ENCODE measurements at regions not wholly inside any gene's neighbourhood (a gene's known extent, or its start where the extent isn't known, plus 50 kb on each side); places are given as distances from the start of the nearest gene placed in this dataset.

DNA sequence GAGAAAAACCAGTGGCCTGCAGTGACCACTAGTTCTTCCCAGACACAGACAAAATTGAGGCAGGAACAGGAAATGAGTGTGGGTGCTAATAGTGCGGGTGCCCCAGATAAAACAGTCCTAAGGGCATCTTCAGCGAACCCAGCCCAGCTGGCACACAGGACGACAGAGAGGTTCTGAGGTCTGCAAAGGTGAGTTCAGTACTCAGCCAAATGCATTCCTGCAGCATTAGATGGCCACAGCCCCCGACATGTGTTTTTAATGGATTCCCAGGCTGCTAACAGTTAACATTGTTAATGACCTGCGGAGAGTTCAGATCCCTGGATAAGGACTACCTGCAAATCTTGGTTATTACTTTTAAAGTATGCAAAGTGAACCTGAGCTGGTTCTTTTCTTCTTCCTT, 196.0 kb downstream of the HIBADH start:
- ATAC-seq, result no peak
- 58 to 64% (median 59%) methylated on average over 5 of the region's 5 CpGs for WGBS, 3 donors
- TF ChIP-seq CTCF (IDR thresholded peaks at IDR 0.05), result no peak
- Histone ChIP-seq H3K27ac (no peak overlapping the region), H3K27me3 (ENCODE audit: insufficient read depth in 3 of 3, low read length in 2 of 3) (peaks cover 3 to 27% (median 4%) of the 10 kb centered on the region in 3 donors), H3K36me3 (ENCODE audit: insufficient read depth in 1 of 2, low read depth in 1 of 2) (no peaks in the 10 kb centered on the region), H3K4me3 (no peak overlapping the region), H3K9me3 (no peaks in the 10 kb centered on the region), H3K4me1 (no peaks in the 10 kb centered on the region)
- DNase-seq, result no peak
- intact Hi-C loops (cut with DNase I), result no loop called here

DNA sequence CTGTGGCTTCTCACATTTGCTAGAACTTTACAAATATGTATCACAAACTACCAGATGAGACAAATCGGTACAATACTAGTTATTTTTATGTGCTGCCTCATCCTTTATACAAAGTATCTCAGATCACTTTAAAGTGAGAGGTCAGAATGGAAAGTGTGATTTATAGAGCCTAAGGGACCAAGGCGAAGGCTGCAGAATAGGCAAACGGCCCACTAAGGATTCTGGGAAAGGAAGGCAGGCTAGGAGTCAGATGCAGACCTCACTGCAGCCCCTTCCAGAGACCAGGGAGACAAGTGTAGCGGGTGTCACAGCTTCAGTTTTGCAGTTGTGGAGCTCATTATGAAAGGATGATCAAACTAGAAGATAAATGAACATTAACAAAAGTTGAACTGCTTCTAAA, 190.6 kb downstream of the HIBADH start:
- H3K4me3 ChIP-seq, result no peak overlapping the region
- no peaks in the 10 kb centered on the region for H3K36me3 ChIP-seq (ENCODE audit: insufficient read depth in 1 of 2, low read depth in 1 of 2)
- H3K27ac ChIP-seq, result no peak overlapping the region
- no peak for ATAC-seq
- no peaks in the 10 kb centered on the region for H3K9me3 ChIP-seq
- no peak for DNase-seq
- intact Hi-C loops (cut with DNase I), result no loop called here
- WGBS, 3 donors, result 53 to 58% (median 57%) methylated on average over 4 of the region's 4 CpGs
- H3K4me1 ChIP-seq, result no peaks in the 10 kb centered on the region
- TF ChIP-seq CTCF (IDR thresholded peaks at IDR 0.05), result no peak
- H3K27me3 ChIP-seq (ENCODE audit: insufficient read depth in 3 of 3, low read length in 2 of 3), result peaks cover 0 to 6% (median 0%) of the 10 kb centered on the region in 3 donors

Measured in psoas muscle (tissue), 7 donors.